ENCODE measurements at regions not wholly inside any gene's neighbourhood (a gene's known extent, or its start where the extent isn't known, plus 50 kb on each side); places are given as distances from the start of the nearest gene placed in this dataset.

DNA sequence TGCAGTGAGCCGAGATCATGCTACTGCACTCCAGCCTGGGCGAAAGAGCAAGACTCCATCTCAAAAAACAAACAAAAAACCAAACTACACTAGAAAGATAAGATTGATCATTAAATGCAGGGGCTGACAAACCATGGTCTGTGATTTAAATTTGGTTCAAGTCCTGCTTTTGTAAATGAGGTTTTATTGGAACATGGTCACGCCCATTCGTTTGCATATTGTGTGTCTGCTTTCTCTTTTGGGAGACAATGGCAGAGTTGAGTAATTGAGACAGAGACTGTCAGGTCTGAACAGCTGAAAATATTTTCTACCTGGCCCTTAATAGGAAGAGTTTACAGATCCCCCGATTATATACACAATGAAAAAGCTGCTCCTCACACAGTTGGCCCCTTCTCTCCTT, 235.5 kb upstream of the EEF2KMT start:
- Histone ChIP-seq H4K20me1 (replicated peaks; ENCODE audit: control insufficient read depth, extremely low read depth, insufficient read depth, low read length) (no peaks in the 10 kb centered on the region), H3K9me3 (replicated peaks; ENCODE audit: control insufficient read depth, insufficient read depth, low read length) (peaks cover 8% of the 10 kb centered on the region), H3K4me2 (ENCODE audit: insufficient read depth, low read length) (no peak overlapping the region), H3K36me3 (ENCODE audit: control insufficient read depth in 2 of 2, extremely low read depth in 1 of 2, insufficient read depth in 2 of 2, low read length in 2 of 2) (no peaks in the 10 kb centered on the region), H3K79me2 (ENCODE audit: control insufficient read depth, insufficient read depth, low read length) (no peaks in the 10 kb centered on the region), H3K27ac (ENCODE audit: insufficient read depth, low read depth, low read length) (no peak overlapping the region), H3K27me3 (ENCODE audit: control insufficient read depth in 2 of 2, insufficient read depth in 2 of 2, low read length in 2 of 2) (no peaks in the 10 kb centered on the region), H3K4me3 (replicated peaks in 1 of 3; ENCODE audit: insufficient read depth in 1 of 3, low read depth in 1 of 3, low read length in 3 of 3) (no peak overlapping the region), H3K4me1 (ENCODE audit: control insufficient read depth, extremely low read depth, insufficient read depth, low read length) (no peaks in the 10 kb centered on the region), H3K9me1 (replicated peaks; ENCODE audit: control insufficient read depth, extremely low read depth, insufficient read depth, low read length) (no peaks in the 10 kb centered on the region), H2AFZ (ENCODE audit: low read depth, low read length) (no peak overlapping the region), H3K9ac (replicated peaks; ENCODE audit: extremely low read depth, insufficient read depth, low read length) (no peak overlapping the region)
- ChIA-PET POLR2A (no interaction called here), CTCF (no interaction called here)
- no peak for FAIRE-seq
- dilution Hi-C loops (cut with MboI; ENCODE audit: extremely low pct_ligation_motif_present, low sequenced_read_pairs) (no loop called here), intact Hi-C loops (cut with micrococcal nuclease) (no loop called here)
- TF ChIP-seq MYC (IDR thresholded peaks at IDR 0.05; ENCODE audit: low read depth, low read length): no peak
- no peak for TF ChIP-seq MAX (IDR thresholded peaks at IDR 0.05; ENCODE audit: insufficient read depth, insufficient read length)
- no peak for TF ChIP-seq GATA2 (IDR thresholded peaks at IDR 0.05; ENCODE audit: insufficient read depth, insufficient read length, low read depth, low read length)
- TF ChIP-seq, protein P1, sequence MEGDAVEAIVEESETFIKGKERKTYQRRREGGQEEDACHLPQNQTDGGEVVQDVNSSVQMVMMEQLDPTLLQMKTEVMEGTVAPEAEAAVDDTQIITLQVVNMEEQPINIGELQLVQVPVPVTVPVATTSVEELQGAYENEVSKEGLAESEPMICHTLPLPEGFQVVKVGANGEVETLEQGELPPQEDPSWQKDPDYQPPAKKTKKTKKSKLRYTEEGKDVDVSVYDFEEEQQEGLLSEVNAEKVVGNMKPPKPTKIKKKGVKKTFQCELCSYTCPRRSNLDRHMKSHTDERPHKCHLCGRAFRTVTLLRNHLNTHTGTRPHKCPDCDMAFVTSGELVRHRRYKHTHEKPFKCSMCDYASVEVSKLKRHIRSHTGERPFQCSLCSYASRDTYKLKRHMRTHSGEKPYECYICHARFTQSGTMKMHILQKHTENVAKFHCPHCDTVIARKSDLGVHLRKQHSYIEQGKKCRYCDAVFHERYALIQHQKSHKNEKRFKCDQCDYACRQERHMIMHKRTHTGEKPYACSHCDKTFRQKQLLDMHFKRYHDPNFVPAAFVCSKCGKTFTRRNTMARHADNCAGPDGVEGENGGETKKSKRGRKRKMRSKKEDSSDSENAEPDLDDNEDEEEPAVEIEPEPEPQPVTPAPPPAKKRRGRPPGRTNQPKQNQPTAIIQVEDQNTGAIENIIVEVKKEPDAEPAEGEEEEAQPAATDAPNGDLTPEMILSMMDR (IDR thresholded peaks at IDR 0.05; ENCODE audit: extremely low read depth in 1 of 2, insufficient read depth in 1 of 2, low read depth in 1 of 2, low read length in 2 of 2): no peak
- no peak for TF ChIP-seq JUN (IDR thresholded peaks at IDR 0.05; ENCODE audit: borderline replicate concordance, insufficient read depth, insufficient read length, low read depth)
- TF ChIP-seq POLR2AphosphoS5 (IDR thresholded peaks at IDR 0.05; ENCODE audit: insufficient read depth, low read depth, low read length): no peak
- no peak for TF ChIP-seq EZH2 (IDR thresholded peaks at IDR 0.05; ENCODE audit: borderline replicate concordance, low read depth, low read length, severe bottlenecking)
- TF ChIP-seq FOS (IDR thresholded peaks at IDR 0.05; ENCODE audit: borderline replicate concordance, insufficient read depth, low read length): no peak
- TF ChIP-seq POLR2A (IDR thresholded peaks at IDR 0.05; ENCODE audit: low read depth, low read length): no peak
- BruUV-seq (replicated peaks): no TSS peak
- no peak for DNase-seq (ENCODE audit: low read depth, low spot score)
